Panc1 (cell line): ENCODE measurements at regions not wholly inside any gene's neighbourhood (a gene's known extent, or its start where the extent isn't known, plus 50 kb on each side); places are given as distances from the start of the nearest gene placed in this dataset.

Source experiments
- ATAC-seq: fragments of 200-7000 bp; cut with Tn5 transposase; 2 replicates; pipeline ENCODE4 v1.9.1; 2020; ENCODE audit warnings: mild to moderate bottlenecking, moderate library complexity
- BruUV-seq: library from RNA; stranded (reverse); fragments of 400-500 nt; replicated peaks from 2 replicates; lab custom pipeline; 2021; lab: Mats Ljungman, UMichigan
- CTCF ChIA-PET: fragments of 300-600 bp; sonication (Branson Sonifier 250); formaldehyde crosslinking; loops from one replicate; lab custom pipeline; 2022; ENCODE audit warnings: antibody characterized with exemption; lab: Charles Lee
- POLR2A ChIA-PET: fragments of 300-600 bp; sonication (Branson Sonifier 250); formaldehyde crosslinking; loops from one replicate; lab custom pipeline; 2022; ENCODE audit warnings: antibody characterized with exemption; lab: Charles Lee
- DNase-seq: peaks from one replicate; pipeline ENCODE4 v3.0.0-alpha.2; 2010; ENCODE audit warnings: low read depth, low spot score
- H3K27ac ChIP-seq: 2 replicates; pipeline ENCODE4 v1.5.1; 2011; ENCODE audit warnings: mild to moderate bottlenecking, low read length, inconsistent platforms
- H3K27me3 ChIP-seq: fragments of 200-500 bp; sonication (Bioruptor generic); 2 replicates; pipeline ENCODE4 v1.6.0; 2014; ENCODE audit warnings: low read length, inconsistent platforms; ENCODE audit not compliant: control insufficient read depth, insufficient read depth
- H3K36me3 ChIP-seq: fragments of 200-500 bp; sonication (Bioruptor generic); 2 replicates; pipeline ENCODE4 v1.5.1; 2014; ENCODE audit warnings: inconsistent platforms, mild to moderate bottlenecking, low read length, moderate library complexity; ENCODE audit not compliant: control insufficient read depth, insufficient read depth
- H3K4me1 ChIP-seq: 2 replicates; pipeline ENCODE4 v1.5.1; 2011; ENCODE audit warnings: inconsistent platforms, mild to moderate bottlenecking, low read length, moderate library complexity; ENCODE audit not compliant: control insufficient read depth, insufficient read depth
- H3K4me3 ChIP-seq, 2 experiments: 2 replicates each; pipeline ENCODE4 v1.5.1; 2011 to 2012; ENCODE audit warnings: low read depth in 2 of 2, low read length in 2 of 2, mild to moderate bottlenecking in 2 of 2, inconsistent platforms in 1 of 2, moderate library complexity in 1 of 2
- H3K9me3 ChIP-seq: fragments of 200-500 bp; sonication (Bioruptor generic); 2 replicates; pipeline ENCODE4 v1.5.1; 2014; ENCODE audit warnings: low read depth, mild to moderate bottlenecking, inconsistent platforms, low read length, moderate library complexity; ENCODE audit not compliant: control insufficient read depth, insufficient read depth
- CTCF ChIP-seq: fragments of 450-650 bp; IDR thresholded peaks from 2 replicates; pipeline ENCODE4 v1.5.1; 2017; ENCODE audit warnings: mild to moderate bottlenecking
- POLR2AphosphoS5 ChIP-seq: IDR thresholded peaks from 2 replicates; pipeline ENCODE4 v1.6.1; 2012; ENCODE audit warnings: mild to moderate bottlenecking, low read depth, low read length, moderate library complexity
- REST ChIP-seq, 2 experiments: IDR thresholded peaks; 2 replicates each; pipeline ENCODE4 v1.6.1; 2011 to 2012; ENCODE audit warnings: low read depth in 2 of 2, control low read depth in 1 of 2, low read length in 1 of 2, mild to moderate bottlenecking in 1 of 2, moderate library complexity in 1 of 2; ENCODE audit not compliant: insufficient read depth in 1 of 2
- SIN3A ChIP-seq: IDR thresholded peaks from 2 replicates; pipeline ENCODE4 v1.6.1; 2012; ENCODE audit warnings: low read depth, mild to moderate bottlenecking, low read length, moderate library complexity, borderline replicate concordance; ENCODE audit not compliant: insufficient read depth
- TCF7L2 ChIP-seq: IDR thresholded peaks from 2 replicates; pipeline ENCODE4 v1.6.1; 2011; ENCODE audit warnings: mild to moderate bottlenecking, low read depth, low read length, inconsistent platforms
- in situ Hi-C: cut with HindIII; loops from 2 replicates; pipeline ENCODE4 v1.10.0; 2016; ENCODE audit warnings: low sequenced_read_pairs, low pct_unique_long_range_greater_than_20kb
- intact Hi-C: fragments of 100-400 bp; cut with micrococcal nuclease; formaldehyde crosslinking; loops from one replicate; pipeline ENCODE4 v1.10.0; 2022; ENCODE audit not compliant: unreplicated experiment

- CTCF ChIA-PET: interaction anchor here (0.6 kb wide), 2 partner anchors 285 to 976 kb away, joined by 3 read pairs; no protein-coding TSS in a partner anchor
- Histone ChIP-seq H3K27ac (no peak overlapping the region), H3K4me3 (no peak overlapping the region), H3K27me3 (no peaks in the 10 kb centered on the region), H3K4me1 (no peaks in the 10 kb centered on the region), H3K9me3 (no peaks in the 10 kb centered on the region), H3K36me3 (no peaks in the 10 kb centered on the region)
- in situ Hi-C loops: no loop called here
- TF ChIP-seq SIN3A (no peak), POLR2AphosphoS5 (no peak), REST (IDR thresholded peaks at IDR 0.05; ENCODE audit: insufficient read depth in 1 of 2, low read depth in 2 of 2, low read length in 1 of 2) (no peak), TCF7L2 (no peak), CTCF (no peak)
- ATAC-seq (no peak), DNase-seq (no peak)
- intact Hi-C loops: no loop called here
- POLR2A ChIA-PET: no interaction called here
- no TSS peak for BruUV-seq
Observed at GRCh38 chr12:128059621-128060370, 207.2 kb upstream of the TMEM132C start.

- no peaks in the 10 kb centered on the region for H3K27me3 ChIP-seq
- no peaks in the 10 kb centered on the region for H3K4me1 ChIP-seq
- BruUV-seq: no TSS peak
- in situ Hi-C loops (no loop called here), intact Hi-C loops (loop anchor here (5.0 kb wide), 1 partner anchor 391 kb away; no protein-coding TSS in a partner anchor)
- ATAC-seq (no peak), DNase-seq (no peak)
- no peak for TF ChIP-seq TCF7L2
- no peak for TF ChIP-seq CTCF
- no peak for TF ChIP-seq REST (IDR thresholded peaks at IDR 0.05; ENCODE audit: insufficient read depth in 1 of 2, low read depth in 2 of 2, low read length in 1 of 2)
- no peak for TF ChIP-seq POLR2AphosphoS5
- TF ChIP-seq SIN3A: no peak
- H3K4me3 ChIP-seq: no peak overlapping the region
- H3K36me3 ChIP-seq: no peaks in the 10 kb centered on the region
- POLR2A ChIA-PET: no interaction called here
- CTCF ChIA-PET: no interaction called here
- no peak overlapping the region for H3K27ac ChIP-seq
- H3K9me3 ChIP-seq: no peaks in the 10 kb centered on the region
Observed at GRCh38 chr12:128068211-128068610, 198.8 kb upstream of the TMEM132C start.
